ENCODE measurements at regions not wholly inside any gene's neighbourhood (a gene's known extent, or its start where the extent isn't known, plus 50 kb on each side); places are given as distances from the start of the nearest gene placed in this dataset.

- H3K4me3 ChIP-seq: no peak overlapping the region
- H3K36me3 ChIP-seq (replicated peaks in 1 of 2): no peaks in the 10 kb centered on the region
- intact Hi-C loops (cut with DNase I): no loop called here
- TF ChIP-seq CTCF (IDR thresholded peaks at IDR 0.05) (no peak), POLR2A (IDR thresholded peaks at IDR 0.05) (no peak)
- no peaks in the 10 kb centered on the region for H3K4me1 ChIP-seq (replicated peaks in 1 of 2)
- H3K9me3 ChIP-seq (replicated peaks in 1 of 3): no peaks in the 10 kb centered on the region
- no peak overlapping the region for H3K27ac ChIP-seq
- whole genome bisulfite sequencing, 4 donors: 76 to 88% (median 85%) methylated on average over 4 of the region's 4 CpGs
- DNase-seq: no peak
- no peaks in the 10 kb centered on the region for H3K27me3 ChIP-seq
Observed at GRCh38 chr7:142413280-142414000, 155.6 kb upstream of the PRSS58 start.

GRCh38 chr7:142412551-142413193 lies 154.8 kb upstream of the PRSS58 start:
- H3K27me3 ChIP-seq: no peaks in the 10 kb centered on the region
- H3K27ac ChIP-seq: no peak overlapping the region
- intact Hi-C loops (cut with DNase I): no loop called here
- H3K9me3 ChIP-seq (replicated peaks in 1 of 3): no peaks in the 10 kb centered on the region
- H3K4me1 ChIP-seq (replicated peaks in 1 of 2): no peaks in the 10 kb centered on the region
- no peak for TF ChIP-seq POLR2A (IDR thresholded peaks at IDR 0.05)
- peak in 5 of 6 experiments; percentile 6 to 37 (median 31) for TF ChIP-seq CTCF (IDR thresholded peaks at IDR 0.05)
- H3K4me3 ChIP-seq: no peak overlapping the region
- WGBS, 4 donors: 66 to 82% (median 75%) methylated on average over 2 of the region's 2 CpGs
- H3K36me3 ChIP-seq (replicated peaks in 1 of 2): no peaks in the 10 kb centered on the region
- peak in 2 of 7 donors; percentile 4 to 27 for DNase-seq

GRCh38 chr7:142409471-142409870 lies 151.6 kb upstream of the PRSS58 start:
- Histone ChIP-seq H3K4me3 (no peak overlapping the region), H3K27ac (no peak overlapping the region), H3K9me3 (replicated peaks in 1 of 3) (no peaks in the 10 kb centered on the region), H3K4me1 (replicated peaks in 1 of 2) (no peaks in the 10 kb centered on the region), H3K36me3 (replicated peaks in 1 of 2) (no peaks in the 10 kb centered on the region), H3K27me3 (no peaks in the 10 kb centered on the region)
- DNase-seq: no peak
- intact Hi-C loops (cut with DNase I): no loop called here
- TF ChIP-seq CTCF (IDR thresholded peaks at IDR 0.05) (no peak), POLR2A (IDR thresholded peaks at IDR 0.05) (no peak)

- no peak overlapping the region for H3K27ac ChIP-seq
- TF ChIP-seq POLR2A (IDR thresholded peaks at IDR 0.05) (no peak), CTCF (IDR thresholded peaks at IDR 0.05) (no peak)
- no peak for DNase-seq
- H3K36me3 ChIP-seq (replicated peaks in 1 of 2): no peaks in the 10 kb centered on the region
- intact Hi-C loops (cut with DNase I): no loop called here
- H3K4me3 ChIP-seq: no peak overlapping the region
- H3K27me3 ChIP-seq: no peaks in the 10 kb centered on the region
- H3K9me3 ChIP-seq (replicated peaks in 1 of 3): no peaks in the 10 kb centered on the region
- H3K4me1 ChIP-seq (replicated peaks in 1 of 2): no peaks in the 10 kb centered on the region
Observed at GRCh38 chr7:142408794-142409193, 150.9 kb upstream of the PRSS58 start.
